ENCODE measurements at regions not wholly inside any gene's neighbourhood (a gene's known extent, or its start where the extent isn't known, plus 50 kb on each side); places are given as distances from the start of the nearest gene placed in this dataset.
A peak's percentile ranks its signal among the peaks of the same experiment; 100 is the strongest.

DNA sequence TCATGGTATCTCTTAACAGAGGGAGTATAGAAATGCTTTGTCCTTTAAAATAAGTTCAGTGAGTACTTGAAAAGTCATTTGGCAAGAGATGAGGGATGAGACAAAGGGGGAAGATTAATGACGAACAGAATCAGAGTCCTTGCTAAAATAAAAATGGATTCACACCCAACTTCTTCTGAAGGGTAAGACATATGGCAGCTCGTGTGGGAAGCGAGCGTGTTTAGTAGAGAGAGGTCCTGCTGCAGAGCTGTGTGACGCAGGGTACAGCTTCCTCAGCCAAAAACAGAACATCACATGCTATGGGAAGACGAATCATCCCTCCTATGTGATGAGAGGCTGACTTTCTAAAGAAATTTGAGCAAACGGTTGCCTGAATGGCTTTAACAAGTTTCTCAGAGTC, 158.5 kb upstream of the LMO4 start:
- 20% methylated on average over 1 of the region's 7 CpGs; no CpG with 5 or more reads in 1 of the 2 experiments for WGBS, 2 experiments (ENCODE audit: extremely low coverage in 2 of 2, insufficient read length in 1 of 2)
- H2AK5ac ChIP-seq (ENCODE audit: low read depth, low read length): no peak overlapping the region
- H2BK15ac ChIP-seq (ENCODE audit: low read depth, low read length): no peak overlapping the region
- no peak overlapping the region for H3K4me3 ChIP-seq (ENCODE audit: insufficient read depth, low read depth, low read length)
- no peak overlapping the region for H4K91ac ChIP-seq (ENCODE audit: insufficient read depth, low read depth, low read length)
- ChIA-PET POLR2A (ENCODE audit: unreplicated experiment) (no interaction called here), CTCF (interaction anchor here (0.6 to 0.7 kb wide), 2 partner anchors 39 to 65 kb away, joined by 3 to 6 read pairs; no protein-coding TSS in a partner anchor)
- H3K23ac ChIP-seq (ENCODE audit: low read depth, low read length): no peak overlapping the region
- no TSS peak for BruUV-seq (replicated peaks)
- no peaks in the 10 kb centered on the region for H4K20me1 ChIP-seq (ENCODE audit: insufficient read depth, low read length)
- H4K8ac ChIP-seq (ENCODE audit: low read depth in 2 of 2, low read length in 2 of 2): no peak overlapping the region
- DNase-seq (peak; percentile 49), ATAC-seq (ENCODE audit: low read depth) (no peak)
- H3K18ac ChIP-seq (ENCODE audit: low read depth, low read length): peak overlapping the region; percentile 35; the same call in 1 of the 2 replicates
- H2AFZ ChIP-seq (replicated peaks; ENCODE audit: low read length, poor library complexity): no peak overlapping the region
- intact Hi-C loops (cut with micrococcal nuclease): no loop called here
- H3K4me1 ChIP-seq (ENCODE audit: control insufficient read depth, insufficient read depth, low read length): no peaks in the 10 kb centered on the region
- no peak overlapping the region for H2BK120ac ChIP-seq (ENCODE audit: low read depth, low read length)
- H3K27ac ChIP-seq (ENCODE audit: insufficient read depth, low read length): no peak overlapping the region
- H2BK20ac ChIP-seq (ENCODE audit: low read depth, low read length): no peak overlapping the region
- no peak overlapping the region for H3K56ac ChIP-seq (ENCODE audit: extremely low read depth, insufficient read depth, low read length)
- H3K79me1 ChIP-seq (ENCODE audit: low read depth in 1 of 2, low read length in 2 of 2): no peaks in the 10 kb centered on the region
- H3K14ac ChIP-seq (replicated peaks; ENCODE audit: low read depth, low read length): no peak overlapping the region
- peaks cover 2% of the 10 kb centered on the region for H3K27me3 ChIP-seq (ENCODE audit: control insufficient read depth, insufficient read depth, low read length)
- no peak overlapping the region for H3K4me2 ChIP-seq (ENCODE audit: low read depth, low read length)
- H2AK9ac ChIP-seq (replicated peaks; ENCODE audit: low read depth, low read length, poor library complexity): no peak overlapping the region
- no peaks in the 10 kb centered on the region for H3K9me3 ChIP-seq (ENCODE audit: control insufficient read depth, insufficient read depth, low read length)
- no peak overlapping the region for H3K9ac ChIP-seq (ENCODE audit: low read depth, low read length)
- dilution Hi-C loops (cut with HindIII; ENCODE audit: low sequenced_read_pairs, unreplicated experiment): no loop called here
- no peaks in the 10 kb centered on the region for H3K36me3 ChIP-seq (ENCODE audit: control insufficient read depth, insufficient read depth, low read length)
- in situ Hi-C loops (cut with MboI; ENCODE audit: low sequenced_read_pairs): no loop called here
- H3K4ac ChIP-seq (ENCODE audit: low read depth, low read length): no peak overlapping the region
- no peak overlapping the region for H4K5ac ChIP-seq (ENCODE audit: low read depth, low read length)
- H3K9me1 ChIP-seq (ENCODE audit: insufficient read depth, low read length): no peaks in the 10 kb centered on the region
- TF ChIP-seq RCOR1 (IDR thresholded peaks at IDR 0.05; ENCODE audit: insufficient replicate concordance, low read length) (no peak), CHD1 (IDR thresholded peaks at IDR 0.05; ENCODE audit: low read depth, low read length) (no peak), NFE2L2 (IDR thresholded peaks at IDR 0.05; ENCODE audit: low read depth, low read length) (no peak), SMC3 (IDR thresholded peaks at IDR 0.05; ENCODE audit: low read depth, low read length) (no peak)
- TF ChIP-seq, protein P1, sequence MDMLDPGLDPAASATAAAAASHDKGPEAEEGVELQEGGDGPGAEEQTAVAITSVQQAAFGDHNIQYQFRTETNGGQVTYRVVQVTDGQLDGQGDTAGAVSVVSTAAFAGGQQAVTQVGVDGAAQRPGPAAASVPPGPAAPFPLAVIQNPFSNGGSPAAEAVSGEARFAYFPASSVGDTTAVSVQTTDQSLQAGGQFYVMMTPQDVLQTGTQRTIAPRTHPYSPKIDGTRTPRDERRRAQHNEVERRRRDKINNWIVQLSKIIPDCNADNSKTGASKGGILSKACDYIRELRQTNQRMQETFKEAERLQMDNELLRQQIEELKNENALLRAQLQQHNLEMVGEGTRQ (IDR thresholded peaks at IDR 0.05; ENCODE audit: low read depth, low read length): no peak
- no peak overlapping the region for H2BK5ac ChIP-seq (ENCODE audit: low read depth, low read length, poor library complexity, severe bottlenecking)

Measured in IMR-90 (cell line).